GM21526 (cell line): ENCODE measurements at regions not wholly inside any gene's neighbourhood (a gene's known extent, or its start where the extent isn't known, plus 50 kb on each side); places are given as distances from the start of the nearest gene placed in this dataset.

Experiments used
- ATAC-seq: cut with Tn5 transposase; IDR thresholded peaks from one replicate; pipeline ENCODE4 v1.9.1; 2021; ENCODE audit warnings: moderate library complexity; ENCODE audit not compliant: unreplicated experiment, low FRiP score

- no peak for ATAC-seq
Observed at GRCh38 chr16:49129935-49130334, 151.7 kb downstream of the CBLN1 start.

GRCh38 chr16:49128740-49129139 lies 152.9 kb downstream of the CBLN1 start:
- ATAC-seq: no peak

- no peak for ATAC-seq
Observed at GRCh38 chr16:49127103-49127502, 154.5 kb downstream of the CBLN1 start.

- ATAC-seq: no peak
Observed at GRCh38 chr16:49121636-49122035, 160.0 kb downstream of the CBLN1 start.

DNA sequence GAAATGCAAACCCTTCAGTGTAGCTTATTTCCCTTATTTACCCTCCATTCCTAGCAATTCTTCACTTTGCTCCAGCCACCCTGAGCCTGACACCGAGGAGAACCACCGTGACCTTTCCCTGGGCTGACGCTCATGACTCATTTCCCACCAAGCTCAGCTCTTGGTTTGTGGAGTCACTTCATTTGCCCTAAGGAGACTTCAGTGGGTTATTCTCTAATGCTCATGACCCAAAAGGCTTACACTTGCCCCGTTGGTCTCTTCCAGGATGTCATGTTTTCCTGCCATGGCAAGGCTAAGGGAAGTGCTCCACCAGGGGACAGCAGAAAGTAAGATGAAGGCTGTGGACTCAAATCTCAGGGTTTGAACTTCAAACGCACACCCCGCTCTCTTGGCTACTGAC lies 161.0 kb downstream of the CBLN1 start:
- ATAC-seq: no peak

GRCh38 chr16:49116873-49117272 lies 164.8 kb downstream of the CBLN1 start:
- ATAC-seq: no peak

- ATAC-seq: no peak
Observed at GRCh38 chr16:49115956-49116355, 165.7 kb downstream of the CBLN1 start.

DNA sequence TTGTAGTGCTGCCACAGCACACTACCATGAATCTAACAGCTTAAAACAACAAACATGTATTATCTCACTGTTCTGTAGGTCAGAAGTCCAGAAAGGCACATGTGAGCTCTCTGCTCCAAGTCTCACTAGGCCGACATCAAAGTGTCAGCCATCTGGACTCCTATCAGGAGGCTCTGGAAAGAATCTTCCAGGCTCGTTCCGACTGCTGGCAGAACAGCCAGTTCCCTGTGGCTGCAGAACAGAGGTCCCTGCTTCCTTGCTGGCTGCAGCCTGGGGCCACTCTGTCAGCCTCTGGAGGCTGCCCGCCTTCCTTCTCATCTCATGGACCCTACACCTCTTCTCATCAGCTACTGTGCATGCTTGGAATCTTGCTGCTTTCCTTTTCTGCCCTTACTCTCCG lies 168.9 kb downstream of the CBLN1 start:
- no peak for ATAC-seq

GRCh38 chr16:49111351-49111750 lies 170.3 kb downstream of the CBLN1 start:
- ATAC-seq: no peak

DNA sequence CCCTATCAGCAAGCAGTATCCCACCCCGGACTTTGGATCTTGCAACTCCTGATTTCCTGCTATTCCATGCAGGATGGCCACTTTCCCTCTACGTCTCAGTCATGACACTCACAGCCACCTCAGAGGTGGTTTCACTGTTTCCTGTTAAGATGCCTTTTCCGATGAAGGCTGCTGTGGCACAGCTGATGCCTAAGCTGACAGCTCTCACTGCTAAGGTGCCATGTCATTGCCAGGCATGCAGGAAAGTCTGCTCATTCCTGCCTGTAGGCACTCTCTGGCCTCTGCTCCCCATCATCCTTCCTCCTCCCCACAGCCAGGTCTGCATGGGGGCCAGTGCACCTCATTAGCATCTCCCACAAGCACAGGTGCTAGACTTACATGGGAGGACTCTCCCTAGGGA lies 173.0 kb downstream of the CBLN1 start:
- ATAC-seq: no peak

DNA sequence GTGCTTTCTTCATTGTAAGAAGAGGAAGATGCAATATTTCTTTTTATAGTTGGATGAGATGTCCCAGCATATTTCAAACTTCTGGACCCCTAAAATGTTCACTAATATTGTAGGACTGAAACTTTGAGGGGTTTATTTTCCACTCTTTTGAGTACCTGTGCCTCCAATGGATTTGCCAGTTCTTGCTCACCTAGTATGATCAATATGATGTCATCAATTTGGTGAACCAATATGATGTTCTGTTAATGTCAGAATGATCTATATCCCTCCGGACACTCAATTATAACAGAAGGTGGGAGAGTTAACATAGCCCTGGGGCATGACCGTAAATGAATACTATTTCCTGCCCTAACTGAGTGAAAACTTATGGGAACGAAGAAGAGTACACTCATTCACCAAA lies 178.3 kb downstream of the CBLN1 start:
- no peak for ATAC-seq

DNA sequence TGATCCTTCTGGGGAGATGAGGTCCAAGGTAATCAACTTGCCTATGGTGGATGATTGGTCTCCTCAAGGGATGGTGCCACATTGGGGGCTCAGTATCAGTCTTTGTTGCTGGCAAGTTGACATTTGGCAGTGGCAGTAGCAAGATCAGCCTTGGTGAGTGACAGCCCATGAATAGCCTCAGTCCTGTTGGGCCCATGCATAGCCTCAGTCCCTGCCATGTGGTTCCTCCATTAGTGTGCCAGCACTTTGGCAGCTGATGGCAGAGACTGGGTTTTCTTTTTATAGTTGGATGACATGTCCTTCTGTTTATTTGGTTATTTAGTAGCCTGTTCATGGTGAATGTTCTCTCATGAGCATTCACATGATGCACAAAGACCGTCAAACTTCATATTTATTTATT lies 179.6 kb downstream of the CBLN1 start:
- ATAC-seq: no peak

GRCh38 chr16:49100366-49100765 lies 181.3 kb downstream of the CBLN1 start:
- ATAC-seq: no peak

DNA sequence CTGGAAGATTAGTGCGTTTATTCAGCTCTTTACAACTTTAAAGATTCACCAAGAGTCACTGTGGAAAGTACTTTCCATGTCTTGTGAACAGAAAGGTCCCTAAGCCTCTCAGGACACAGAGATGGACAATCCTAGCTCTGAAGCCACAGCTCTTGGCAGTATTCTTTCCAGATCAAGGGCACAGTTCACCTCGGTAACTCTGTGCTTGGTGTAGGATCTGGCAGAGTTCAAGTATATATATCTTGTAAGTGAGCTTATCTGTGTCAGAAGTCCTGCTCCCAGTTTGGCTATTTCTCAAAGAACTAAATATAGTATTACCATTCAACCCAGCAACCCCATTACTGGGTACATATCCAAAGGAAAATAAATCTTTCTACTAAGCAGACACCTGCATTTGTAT lies 183.7 kb downstream of the CBLN1 start:
- no peak for ATAC-seq

- ATAC-seq: no peak
Observed at GRCh38 chr16:49096176-49096945, 185.3 kb downstream of the CBLN1 start.

GRCh38 chr16:49095539-49095938 lies 186.1 kb downstream of the CBLN1 start:
- no peak for ATAC-seq

DNA sequence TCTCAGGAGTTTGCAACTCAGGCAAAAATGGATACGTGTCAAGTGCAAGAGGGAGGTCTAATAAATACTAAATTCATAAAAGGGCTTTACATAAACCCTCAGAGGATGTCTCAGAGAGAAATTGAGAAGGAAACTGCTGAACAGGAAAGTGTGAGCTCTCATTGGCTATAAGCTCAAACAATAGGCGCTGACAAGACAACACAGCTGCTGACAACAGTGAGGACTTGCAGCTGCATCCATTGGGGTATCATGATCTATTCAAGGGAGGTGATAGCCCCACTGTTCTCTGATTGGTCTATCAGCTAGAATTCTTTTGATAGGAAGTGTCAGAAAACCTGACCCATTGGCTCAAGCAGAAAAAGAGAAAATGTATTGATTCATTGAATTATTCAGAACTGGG lies 187.2 kb downstream of the CBLN1 start:
- no peak for ATAC-seq

GRCh38 chr16:49093939-49094338 lies 187.7 kb downstream of the CBLN1 start:
- ATAC-seq: no peak

- ATAC-seq: no peak
Observed at GRCh38 chr16:49092704-49093103, 188.9 kb downstream of the CBLN1 start.

GRCh38 chr16:49089533-49089932 lies 192.1 kb downstream of the CBLN1 start:
- no peak for ATAC-seq

DNA sequence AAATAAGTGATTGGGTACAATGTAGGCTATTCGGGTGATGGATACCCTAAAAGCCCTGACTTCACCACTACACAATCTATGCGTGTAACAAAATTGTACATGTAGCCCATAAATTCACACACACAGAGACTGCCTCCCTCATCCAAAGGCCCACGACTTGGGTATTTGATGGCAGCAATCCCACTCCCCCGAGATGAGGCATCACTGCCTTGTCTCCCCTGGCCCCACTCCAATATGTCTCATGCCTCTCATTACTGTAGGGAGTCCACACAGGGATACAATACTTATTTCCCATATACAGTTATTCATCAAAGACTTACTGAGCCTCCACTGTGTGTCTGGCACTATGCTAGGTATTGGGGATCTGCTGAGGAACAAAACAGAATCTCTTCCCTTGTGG lies 192.6 kb downstream of the CBLN1 start:
- no peak for ATAC-seq

GRCh38 chr16:49085686-49086085 lies 196.0 kb downstream of the CBLN1 start:
- ATAC-seq: no peak
